Keratinocyte (primary cell): ENCODE measurements at regions not wholly inside any gene's neighbourhood (a gene's known extent, or its start where the extent isn't known, plus 50 kb on each side); places are given as distances from the start of the nearest gene placed in this dataset.

Source experiments
- DNase-seq: peaks from one replicate; pipeline ENCODE4 v3.0.0-alpha.2; 2011; ENCODE audit warnings: low read depth, missing footprints, low spot score
- FAIRE-seq: peaks from 2 replicates; lab custom pipeline; 2011; peaks lifted over from hg19 to GRCh38; lab: Jason Lieb, UNC
- H2AFZ ChIP-seq: 2 replicates; pipeline ENCODE4 v1.6.0; 2012; ENCODE audit warnings: low read length, control low read depth, inconsistent platforms; ENCODE audit not compliant: control insufficient read depth
- H3K27ac ChIP-seq: 2 replicates; pipeline ENCODE4 v1.5.1; 2011; ENCODE audit warnings: low read length; ENCODE audit not compliant: control insufficient read depth, insufficient read depth
- H3K27me3 ChIP-seq: 3 replicates; pipeline ENCODE4 v1.6.0; 2011; ENCODE audit warnings: low read length; ENCODE audit not compliant: control insufficient read depth, insufficient read depth; ENCODE audit errors: extremely low read depth
- H3K36me3 ChIP-seq, 2 experiments: 2 replicates in 1 of 2; 3 replicates in 1 of 2; pipeline ENCODE4 v1.5.1; 2011; ENCODE audit warnings: low read length in 2 of 2, mild to moderate bottlenecking in 1 of 2; ENCODE audit not compliant: control insufficient read depth in 2 of 2, insufficient read depth in 2 of 2; ENCODE audit errors: extremely low read depth in 1 of 2
- H3K4me1 ChIP-seq: 3 replicates; pipeline ENCODE4 v1.5.1; 2011; ENCODE audit warnings: low read length; ENCODE audit not compliant: control insufficient read depth, insufficient read depth; ENCODE audit errors: extremely low read depth
- H3K4me2 ChIP-seq: 3 replicates; pipeline ENCODE4 v1.6.0; 2011; ENCODE audit warnings: low read depth, low read length; ENCODE audit not compliant: control insufficient read depth, insufficient read depth; ENCODE audit errors: extremely low read depth
- H3K4me3 ChIP-seq, 3 experiments: fragments of 200-600 bp in 1 of 3; sonication (generic) in 1 of 3; 2 replicates in 2 of 3; 3 replicates in 1 of 3; pipeline ENCODE4 v1.5.1; 2011 to 2016; ENCODE audit warnings: low read length in 3 of 3, mild to moderate bottlenecking in 3 of 3, control low read depth in 2 of 3, inconsistent platforms in 1 of 3, low read depth in 1 of 3, mixed read lengths in 1 of 3, mixed run types in 1 of 3, moderate library complexity in 1 of 3; ENCODE audit not compliant: control insufficient read depth in 2 of 3, insufficient read depth in 2 of 3; ENCODE audit errors: extremely low read depth in 1 of 3
- H3K79me2 ChIP-seq: 2 replicates; pipeline ENCODE4 v1.6.0; 2012; ENCODE audit warnings: low read length; ENCODE audit not compliant: control insufficient read depth, insufficient read depth
- H3K9ac ChIP-seq: 3 replicates; pipeline ENCODE4 v1.6.0; 2011; ENCODE audit warnings: low read length; ENCODE audit not compliant: control insufficient read depth, insufficient read depth; ENCODE audit errors: extremely low read depth
- H3K9me1 ChIP-seq: 3 replicates; pipeline ENCODE4 v1.6.0; 2011; ENCODE audit warnings: low read length; ENCODE audit not compliant: control insufficient read depth, insufficient read depth; ENCODE audit errors: extremely low read depth
- H3K9me3 ChIP-seq: 2 replicates; pipeline ENCODE4 v1.5.1; 2012; ENCODE audit warnings: low read depth, low read length; ENCODE audit not compliant: control insufficient read depth
- H4K20me1 ChIP-seq: 3 replicates; pipeline ENCODE4 v1.6.0; 2011; ENCODE audit warnings: low read length; ENCODE audit not compliant: control insufficient read depth, insufficient read depth; ENCODE audit errors: extremely low read depth
- EZH2 ChIP-seq: IDR thresholded peaks from one replicate; pipeline ENCODE4 v1.6.1; 2012; ENCODE audit warnings: inconsistent platforms, mild to moderate bottlenecking, low read length, moderate library complexity
- dilution Hi-C: fragments of 300-500 bp; cut with MboI; formaldehyde crosslinking; loops from one replicate; pipeline ENCODE4 v1.7.0; 2020; ENCODE audit warnings: low sequenced_read_pairs; ENCODE audit not compliant: extremely low pct_ligation_motif_present
- TF ChIP-seq, protein P1 (sequence below), 3 experiments: IDR thresholded peaks in 1 of 3; conservative IDR thresholded peaks in 1 of 3; optimal IDR thresholded peaks in 1 of 3; 2 replicates in 2 of 3; 3 replicates in 1 of 3; pipeline versions ENCODE3 to v1.5.1; 2011; ENCODE audit warnings: low read length in 3 of 3, mild to moderate bottlenecking in 3 of 3, moderate library complexity in 2 of 3, control low read depth in 1 of 3, inconsistent platforms in 1 of 3; ENCODE audit not compliant: insufficient read depth in 2 of 3; ENCODE audit errors: extremely low read depth in 1 of 3

DNA sequence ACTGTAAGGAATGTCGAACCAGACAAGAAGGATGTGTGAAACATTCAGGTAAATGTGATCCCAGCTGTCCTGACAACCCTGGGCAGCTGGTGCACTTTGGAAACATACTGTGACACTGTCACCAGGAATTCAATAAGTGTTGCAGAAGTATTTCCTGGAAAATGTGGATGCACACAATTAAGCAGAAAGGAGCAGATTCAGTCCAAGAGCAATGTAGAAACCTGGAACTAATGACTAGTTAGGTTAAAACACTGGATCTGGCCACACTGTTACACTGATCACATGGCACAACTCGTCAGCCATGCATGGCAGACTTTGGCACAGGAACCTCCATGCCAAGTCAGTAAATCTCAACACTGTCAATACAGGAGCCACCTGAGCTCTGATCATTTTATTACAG, 109.0 kb downstream of the FAM174A start:
- no peak overlapping the region for H3K27ac ChIP-seq
- TF ChIP-seq EZH2, result no peak
- TF ChIP-seq, protein P1, sequence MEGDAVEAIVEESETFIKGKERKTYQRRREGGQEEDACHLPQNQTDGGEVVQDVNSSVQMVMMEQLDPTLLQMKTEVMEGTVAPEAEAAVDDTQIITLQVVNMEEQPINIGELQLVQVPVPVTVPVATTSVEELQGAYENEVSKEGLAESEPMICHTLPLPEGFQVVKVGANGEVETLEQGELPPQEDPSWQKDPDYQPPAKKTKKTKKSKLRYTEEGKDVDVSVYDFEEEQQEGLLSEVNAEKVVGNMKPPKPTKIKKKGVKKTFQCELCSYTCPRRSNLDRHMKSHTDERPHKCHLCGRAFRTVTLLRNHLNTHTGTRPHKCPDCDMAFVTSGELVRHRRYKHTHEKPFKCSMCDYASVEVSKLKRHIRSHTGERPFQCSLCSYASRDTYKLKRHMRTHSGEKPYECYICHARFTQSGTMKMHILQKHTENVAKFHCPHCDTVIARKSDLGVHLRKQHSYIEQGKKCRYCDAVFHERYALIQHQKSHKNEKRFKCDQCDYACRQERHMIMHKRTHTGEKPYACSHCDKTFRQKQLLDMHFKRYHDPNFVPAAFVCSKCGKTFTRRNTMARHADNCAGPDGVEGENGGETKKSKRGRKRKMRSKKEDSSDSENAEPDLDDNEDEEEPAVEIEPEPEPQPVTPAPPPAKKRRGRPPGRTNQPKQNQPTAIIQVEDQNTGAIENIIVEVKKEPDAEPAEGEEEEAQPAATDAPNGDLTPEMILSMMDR (optimal IDR thresholded peaks at IDR 0.05 in 1 of 3, IDR thresholded peaks at IDR 0.05 in 1 of 3, conservative IDR thresholded peaks at IDR 0.05 in 1 of 3; ENCODE audit: extremely low read depth in 1 of 3, insufficient read depth in 2 of 3, low read length in 3 of 3), result no peak
- H4K20me1 ChIP-seq, result no peaks in the 10 kb centered on the region
- dilution Hi-C loops, result no loop called here
- H3K36me3 ChIP-seq, result no peaks in the 10 kb centered on the region
- H3K79me2 ChIP-seq, result no peaks in the 10 kb centered on the region
- no peak overlapping the region for H3K4me3 ChIP-seq
- no peak overlapping the region for H2AFZ ChIP-seq
- H3K27me3 ChIP-seq, result no peaks in the 10 kb centered on the region
- no peak overlapping the region for H3K4me2 ChIP-seq
- H3K9ac ChIP-seq, result no peak overlapping the region
- H3K9me3 ChIP-seq, result no peaks in the 10 kb centered on the region
- FAIRE-seq, result no peak
- no peaks in the 10 kb centered on the region for H3K9me1 ChIP-seq
- no peak for DNase-seq
- peaks cover 4% of the 10 kb centered on the region for H3K4me1 ChIP-seq

DNA sequence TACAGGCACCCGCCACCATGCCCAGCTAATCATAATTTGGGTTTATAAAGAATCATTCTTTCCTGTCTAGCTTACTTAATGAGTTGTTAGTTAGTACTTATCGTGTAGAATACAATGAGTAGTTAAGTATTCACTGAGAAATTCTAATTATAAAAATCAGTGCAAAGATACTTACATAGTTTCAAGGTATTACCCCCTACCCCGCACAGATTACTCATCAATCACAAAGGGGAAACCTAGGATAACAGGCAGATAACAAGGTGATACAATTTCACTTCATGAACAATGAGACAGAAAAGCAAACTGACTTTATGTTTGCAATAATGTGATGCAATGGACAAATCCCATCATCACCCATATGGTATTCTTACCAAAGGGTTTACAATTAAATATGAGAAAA, 109.6 kb downstream of the FAM174A start:
- no peaks in the 10 kb centered on the region for H3K36me3 ChIP-seq
- H3K79me2 ChIP-seq, result no peaks in the 10 kb centered on the region
- no peak for DNase-seq
- no peaks in the 10 kb centered on the region for H3K9me1 ChIP-seq
- H3K27ac ChIP-seq, result no peak overlapping the region
- H3K4me1 ChIP-seq, result peaks cover 4% of the 10 kb centered on the region
- no peak overlapping the region for H3K4me3 ChIP-seq
- no peak overlapping the region for H2AFZ ChIP-seq
- H4K20me1 ChIP-seq, result no peaks in the 10 kb centered on the region
- H3K27me3 ChIP-seq, result no peaks in the 10 kb centered on the region
- FAIRE-seq, result no peak
- H3K9ac ChIP-seq, result no peak overlapping the region
- H3K4me2 ChIP-seq, result no peak overlapping the region
- no peaks in the 10 kb centered on the region for H3K9me3 ChIP-seq
- no peak for TF ChIP-seq EZH2
- TF ChIP-seq, protein P1 (optimal IDR thresholded peaks at IDR 0.05 in 1 of 3, IDR thresholded peaks at IDR 0.05 in 1 of 3, conservative IDR thresholded peaks at IDR 0.05 in 1 of 3; ENCODE audit: extremely low read depth in 1 of 3, insufficient read depth in 2 of 3, low read length in 3 of 3), result no peak
- dilution Hi-C loops, result no loop called here
